ENCODE measurements at regions not wholly inside any gene's neighbourhood (a gene's known extent, or its start where the extent isn't known, plus 50 kb on each side); places are given as distances from the start of the nearest gene placed in this dataset.

- TF ChIP-seq CTCF (IDR thresholded peaks at IDR 0.05) (no peak), POLR2A (IDR thresholded peaks at IDR 0.05) (no peak)
These were observed 100.9 kb upstream of the SERTAD2 start for GRCh38 chr2:64754570-64754969.

Measured in sigmoid colon (tissue), 3 donors.